ENCODE measurements at regions not wholly inside any gene's neighbourhood (a gene's known extent, or its start where the extent isn't known, plus 50 kb on each side); places are given as distances from the start of the nearest gene placed in this dataset.

DNA sequence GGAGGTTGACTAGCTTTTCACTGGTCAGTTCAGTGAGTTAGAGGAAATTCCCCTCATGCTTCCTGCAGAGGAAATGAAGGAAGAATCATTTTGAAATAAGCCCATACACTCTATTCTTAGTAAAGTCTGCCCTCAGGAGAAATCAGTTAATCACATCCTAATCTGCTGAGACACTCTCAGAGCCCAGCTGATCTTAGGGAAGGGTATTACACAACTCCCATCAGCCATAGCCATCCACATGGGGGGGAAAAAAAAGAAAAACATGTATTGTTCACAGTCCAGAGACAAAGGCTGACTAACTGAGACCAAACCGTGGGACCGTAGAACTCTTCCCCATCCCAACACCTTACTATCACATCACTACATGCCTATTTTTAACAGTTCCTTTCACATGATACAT lies 722.3 kb downstream of the CDH8 start:
- H3K9me3 ChIP-seq, result peaks cover 0 to 39% (median 25%) of the 10 kb centered on the region in 8 donors
- intact Hi-C loops (cut with DNase I; ENCODE audit: low total_unique reads), result no loop called here
- no peak overlapping the region for H3K4me3 ChIP-seq
- no peaks in the 10 kb centered on the region for H3K27me3 ChIP-seq (replicated peaks in 1 of 7)
- H3K36me3 ChIP-seq, result no peaks in the 10 kb centered on the region
- WGBS, 5 donors, result 89 to 95% (median 91%) methylated on average over 2 of the region's 2 CpGs
- TF ChIP-seq POLR2AphosphoS5 (IDR thresholded peaks at IDR 0.05) (no peak), POLR2A (IDR thresholded peaks at IDR 0.05) (no peak)
- TF ChIP-seq, protein P1, sequence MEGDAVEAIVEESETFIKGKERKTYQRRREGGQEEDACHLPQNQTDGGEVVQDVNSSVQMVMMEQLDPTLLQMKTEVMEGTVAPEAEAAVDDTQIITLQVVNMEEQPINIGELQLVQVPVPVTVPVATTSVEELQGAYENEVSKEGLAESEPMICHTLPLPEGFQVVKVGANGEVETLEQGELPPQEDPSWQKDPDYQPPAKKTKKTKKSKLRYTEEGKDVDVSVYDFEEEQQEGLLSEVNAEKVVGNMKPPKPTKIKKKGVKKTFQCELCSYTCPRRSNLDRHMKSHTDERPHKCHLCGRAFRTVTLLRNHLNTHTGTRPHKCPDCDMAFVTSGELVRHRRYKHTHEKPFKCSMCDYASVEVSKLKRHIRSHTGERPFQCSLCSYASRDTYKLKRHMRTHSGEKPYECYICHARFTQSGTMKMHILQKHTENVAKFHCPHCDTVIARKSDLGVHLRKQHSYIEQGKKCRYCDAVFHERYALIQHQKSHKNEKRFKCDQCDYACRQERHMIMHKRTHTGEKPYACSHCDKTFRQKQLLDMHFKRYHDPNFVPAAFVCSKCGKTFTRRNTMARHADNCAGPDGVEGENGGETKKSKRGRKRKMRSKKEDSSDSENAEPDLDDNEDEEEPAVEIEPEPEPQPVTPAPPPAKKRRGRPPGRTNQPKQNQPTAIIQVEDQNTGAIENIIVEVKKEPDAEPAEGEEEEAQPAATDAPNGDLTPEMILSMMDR (IDR thresholded peaks at IDR 0.05 in 8 of 11, conservative IDR thresholded peaks at IDR 0.05 in 3 of 11), result no peak
- H3K4me1 ChIP-seq, result no peaks in the 10 kb centered on the region
- DNase-seq, result no peak
- no peak overlapping the region for H3K27ac ChIP-seq

- Histone ChIP-seq H3K27me3 (replicated peaks in 1 of 7) (no peaks in the 10 kb centered on the region), H3K27ac (no peak overlapping the region), H3K36me3 (no peaks in the 10 kb centered on the region), H3K4me1 (no peaks in the 10 kb centered on the region), H3K4me3 (no peak overlapping the region), H3K9me3 (peaks cover 0 to 11% (median 3%) of the 10 kb centered on the region in 8 donors)
- TF ChIP-seq POLR2A (IDR thresholded peaks at IDR 0.05), result no peak
- TF ChIP-seq, protein P1 (IDR thresholded peaks at IDR 0.05 in 8 of 11, conservative IDR thresholded peaks at IDR 0.05 in 3 of 11), result no peak
- TF ChIP-seq POLR2AphosphoS5 (IDR thresholded peaks at IDR 0.05), result no peak
- intact Hi-C loops (cut with DNase I; ENCODE audit: low total_unique reads), result no loop called here
- no peak for DNase-seq
- 71 to 96% (median 85%) methylated on average over 1 of the region's 1 CpG for WGBS, 5 donors
These were observed 726.9 kb downstream of the CDH8 start for GRCh38 chr16:61309386-61309785.

DNA sequence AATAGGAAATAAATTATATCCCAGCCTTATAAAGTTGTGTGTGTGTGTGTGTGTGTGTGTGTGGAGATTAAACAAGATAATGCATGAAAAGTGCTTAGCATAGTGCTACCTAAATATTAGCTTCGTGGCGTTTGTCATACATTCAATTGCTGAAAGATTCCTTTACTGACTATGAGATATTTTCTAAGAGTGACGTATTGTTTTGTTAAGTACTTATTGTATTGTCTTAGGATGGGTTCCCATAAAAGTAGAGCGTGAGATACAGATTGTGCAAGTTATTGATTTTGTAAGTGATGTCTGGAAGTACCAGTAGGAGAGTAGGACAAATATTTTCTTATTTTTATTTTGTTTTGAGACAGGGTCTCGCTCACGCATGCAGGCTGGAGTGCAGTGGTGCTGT lies 730.0 kb downstream of the CDH8 start:
- no peaks in the 10 kb centered on the region for H3K4me1 ChIP-seq
- no peak for DNase-seq
- no peak overlapping the region for H3K27ac ChIP-seq
- no peaks in the 10 kb centered on the region for H3K27me3 ChIP-seq (replicated peaks in 1 of 7)
- 84 to 94% (median 88%) methylated on average over 6 of the region's 6 CpGs for WGBS, 5 donors
- TF ChIP-seq, protein P1 (IDR thresholded peaks at IDR 0.05 in 8 of 11, conservative IDR thresholded peaks at IDR 0.05 in 3 of 11), result no peak
- TF ChIP-seq POLR2A (IDR thresholded peaks at IDR 0.05), result no peak
- no peak for TF ChIP-seq POLR2AphosphoS5 (IDR thresholded peaks at IDR 0.05)
- no peak overlapping the region for H3K4me3 ChIP-seq
- H3K36me3 ChIP-seq, result no peaks in the 10 kb centered on the region
- peaks cover 0 to 14% (median 0%) of the 10 kb centered on the region in 8 donors for H3K9me3 ChIP-seq
- intact Hi-C loops (cut with DNase I; ENCODE audit: low total_unique reads), result no loop called here

DNA sequence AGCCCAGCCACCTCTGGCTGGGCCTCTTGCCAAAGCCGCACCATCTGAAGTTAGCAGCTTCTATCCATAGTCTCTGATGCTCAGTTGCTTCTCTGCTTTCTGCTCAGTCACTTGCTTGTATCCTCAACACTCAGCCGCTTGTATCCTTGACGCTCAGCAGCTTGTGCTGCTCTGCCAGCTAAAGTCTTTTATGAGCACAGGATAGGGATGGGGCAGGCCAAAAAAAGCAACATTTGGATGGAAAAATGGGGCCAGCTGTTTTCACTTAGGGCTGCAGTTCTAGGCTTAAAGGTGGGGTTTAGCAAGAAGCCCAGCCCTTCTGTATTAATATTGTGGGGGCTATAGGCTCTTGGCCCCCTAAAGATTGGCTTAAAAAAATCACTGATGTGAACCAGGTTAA lies 739.4 kb downstream of the CDH8 start:
- 78 to 98% (median 85%) methylated on average over 3 of the region's 3 CpGs for WGBS, 5 donors
- H3K4me3 ChIP-seq, result no peak overlapping the region
- no peak overlapping the region for H3K27ac ChIP-seq
- intact Hi-C loops (cut with DNase I; ENCODE audit: low total_unique reads), result no loop called here
- H3K36me3 ChIP-seq, result no peaks in the 10 kb centered on the region
- H3K9me3 ChIP-seq, result peaks cover 0 to 4% (median 0%) of the 10 kb centered on the region in 8 donors
- H3K27me3 ChIP-seq (replicated peaks in 1 of 7), result no peaks in the 10 kb centered on the region
- no peak for DNase-seq
- TF ChIP-seq, protein P1 (IDR thresholded peaks at IDR 0.05 in 8 of 11, conservative IDR thresholded peaks at IDR 0.05 in 3 of 11), result no peak
- no peak for TF ChIP-seq POLR2AphosphoS5 (IDR thresholded peaks at IDR 0.05)
- no peak for TF ChIP-seq POLR2A (IDR thresholded peaks at IDR 0.05)
- H3K4me1 ChIP-seq, result no peaks in the 10 kb centered on the region
